B cell (primary cell): ENCODE measurements at regions not wholly inside any gene's neighbourhood (a gene's known extent, or its start where the extent isn't known, plus 50 kb on each side); places are given as distances from the start of the nearest gene placed in this dataset.

Experiments
- ATAC-seq: fragments of 200-7000 bp; cut with Tn5 transposase; one replicate; pipeline ENCODE4 v1.10.0; 2021; ENCODE audit warnings: low read depth, mild to moderate bottlenecking, moderate number of reproducible peaks, moderate library complexity
- CTCF ChIA-PET: fragments of 350-600 bp; sonication (Branson Sonifier 250); formaldehyde crosslinking; loops from one replicate; lab custom pipeline; 2021; ENCODE audit warnings: antibody characterized with exemption, inconsistent platforms; lab: Charles Lee
- POLR2A ChIA-PET: fragments of 350-600 bp; sonication (Branson Sonifier 250); formaldehyde crosslinking; loops from one replicate; lab custom pipeline; 2021; ENCODE audit warnings: antibody characterized with exemption; lab: Charles Lee
- DNase-seq: peaks from one replicate; pipeline ENCODE4 v3.0.0; 2013
- H2AFZ ChIP-seq: 2 replicates; pipeline ENCODE4 v1.6.1; 2012; ENCODE audit warnings: mild to moderate bottlenecking, low read depth, low read length; ENCODE audit not compliant: insufficient read depth, poor library complexity, severe bottlenecking
- H3K27ac ChIP-seq, 2 donors: 1 replicate in 1 of 2; 2 replicates in 1 of 2; pipeline ENCODE4 v1.5.1; 2012 to 2013; ENCODE audit warnings: low read length in 2 of 2, mild to moderate bottlenecking in 2 of 2, moderate library complexity in 1 of 2
- H3K27me3 ChIP-seq, 4 experiments: fragments of 200-600 bp in 1 of 4; sonication (generic) in 1 of 4; replicated peaks in 1 of 4; 1 replicate in 2 of 4; 2 replicates in 2 of 4; pipeline versions ENCODE4 v1.6.1 to v1.7.0; 2013 to 2016; ENCODE audit warnings: low read length in 3 of 4, mild to moderate bottlenecking in 2 of 4, mixed read lengths in 1 of 4, moderate library complexity in 1 of 4; ENCODE audit not compliant: insufficient read depth in 4 of 4, control insufficient read depth in 3 of 4; ENCODE audit errors: control extremely low read depth in 1 of 4
- H3K36me3 ChIP-seq, 2 experiments: replicated peaks in 1 of 2; 1 replicate in 1 of 2; 2 replicates in 1 of 2; pipeline versions ENCODE4 v1.6.1 to v1.7.1; 2013; ENCODE audit warnings: low read length in 1 of 2; ENCODE audit not compliant: insufficient read depth in 2 of 2, control insufficient read depth in 1 of 2; ENCODE audit errors: control extremely low read depth in 1 of 2, extremely low read depth in 1 of 2
- H3K4me1 ChIP-seq, 2 donors: fragments of 200-600 bp in 1 of 2; sonication (generic) in 1 of 2; 1 replicate in 1 of 2; 2 replicates in 1 of 2; pipeline versions ENCODE4 v1.5.1 to v1.6.1; 2013 to 2017; ENCODE audit warnings: low read length in 2 of 2; ENCODE audit not compliant: control insufficient read depth in 2 of 2, insufficient read depth in 2 of 2
- H3K4me2 ChIP-seq: replicated peaks from 2 replicates; pipeline ENCODE3; 2012; ENCODE audit warnings: mild to moderate bottlenecking, low read depth, low read length; ENCODE audit not compliant: poor library complexity, severe bottlenecking
- H3K4me3 ChIP-seq, 5 experiments: fragments of 200-600 bp in 1 of 5; sonication (generic) in 1 of 5; 1 replicate in 3 of 5; 2 replicates in 2 of 5; pipeline versions ENCODE4 v1.5.1 to v1.7.0; 2011 to 2016; ENCODE audit warnings: low read length in 4 of 5, mild to moderate bottlenecking in 4 of 5, low read depth in 2 of 5, control low read depth in 1 of 5, moderate library complexity in 1 of 5; ENCODE audit not compliant: insufficient read depth in 1 of 5; ENCODE audit errors: control extremely low read depth in 1 of 5, extremely low read depth in 1 of 5
- H3K79me2 ChIP-seq: fragments of 200-600 bp; sonication (generic); one replicate; pipeline ENCODE4 v1.6.0; 2016; ENCODE audit warnings: low read length; ENCODE audit not compliant: control insufficient read depth, insufficient read depth
- H3K9ac ChIP-seq: fragments of 200-600 bp; sonication (generic); 2 replicates; pipeline ENCODE4 v1.6.1; 2017; ENCODE audit warnings: mild to moderate bottlenecking, low read length, moderate library complexity
- H3K9me3 ChIP-seq, 3 donors: one replicate each; pipeline versions ENCODE4 v1.6.1 to v1.7.1; 2013; ENCODE audit warnings: low read length in 2 of 3; ENCODE audit not compliant: control insufficient read depth in 2 of 3, insufficient read depth in 1 of 3; ENCODE audit errors: control extremely low read depth in 1 of 3
- H4K20me1 ChIP-seq: 2 replicates; pipeline ENCODE4 v1.6.0; 2012; ENCODE audit warnings: mild to moderate bottlenecking, low read length; ENCODE audit not compliant: insufficient read depth, control insufficient read depth, poor library complexity, severe bottlenecking
- H3K27ac Mint-ChIP-seq: one replicate; pipeline ENCODE4 v1.8.0; 2021; ENCODE audit warnings: mixed read lengths
- H3K27me3 Mint-ChIP-seq: one replicate; pipeline ENCODE4 v1.8.0; 2021; ENCODE audit warnings: mixed read lengths
- H3K4me1 Mint-ChIP-seq: one replicate; pipeline ENCODE4 v1.8.0; 2021; ENCODE audit warnings: mixed read lengths
- H3K4me3 Mint-ChIP-seq: one replicate; pipeline ENCODE4 v1.8.0; 2021; ENCODE audit warnings: mixed read lengths
- H3K9me3 Mint-ChIP-seq: one replicate; pipeline ENCODE4 v1.8.0; 2022; ENCODE audit warnings: mixed read lengths; ENCODE audit not compliant: insufficient read depth
- EZH2 ChIP-seq: IDR thresholded peaks from 2 replicates; pipeline ENCODE4 v1.6.1; 2012; ENCODE audit warnings: borderline replicate concordance, low read depth, mild to moderate bottlenecking, moderate library complexity, low read length; ENCODE audit not compliant: insufficient read depth, poor library complexity, severe bottlenecking
- WGBS: methylation state at CpG from one replicate; pipeline ENCODE4 v1.1.5; 2013; ENCODE audit warnings: missing lambda C conversion rate; ENCODE audit not compliant: insufficient coverage; 5-methylcytosine and 5-hydroxymethylcytosine counted together
- intact Hi-C: fragments of 100-400 bp; cut with micrococcal nuclease; formaldehyde crosslinking; loops from one replicate; pipeline ENCODE4 v1.10.0; 2022
- TF ChIP-seq, protein P1 (sequence below): fragments of 200-600 bp; IDR thresholded peaks from one replicate; pipeline ENCODE4 v1.8.0; 2022; ENCODE audit warnings: antibody characterized with exemption, mild to moderate bottlenecking

GRCh38 chr2:226320076-226320948, 479.3 kb downstream of the IRS1 start:
- intact Hi-C loops, result loop anchor here (10.0 kb wide), 1 partner anchor 474 kb away; the partner anchor contains the start of gene IRS1
- ATAC-seq (no peak), DNase-seq (no peak)
- H3K4me3 Mint-ChIP-seq, result no peak overlapping the region
- no peak overlapping the region for H3K27ac ChIP-seq
- CTCF ChIA-PET, result no interaction called here
- H3K4me2 ChIP-seq, result no peak overlapping the region
- peaks cover 15% of the 10 kb centered on the region for H3K27me3 Mint-ChIP-seq
- H2AFZ ChIP-seq, result no peak overlapping the region
- no peaks in the 10 kb centered on the region for H3K4me1 Mint-ChIP-seq
- no peaks in the 10 kb centered on the region for H4K20me1 ChIP-seq
- no peaks in the 10 kb centered on the region for H3K4me1 ChIP-seq
- no peak overlapping the region for H3K9ac ChIP-seq
- no peaks in the 10 kb centered on the region for H3K9me3 ChIP-seq
- no peak overlapping the region for H3K27ac Mint-ChIP-seq
- H3K79me2 ChIP-seq, result no peaks in the 10 kb centered on the region
- H3K36me3 ChIP-seq, result no peaks in the 10 kb centered on the region
- no peaks in the 10 kb centered on the region for H3K27me3 ChIP-seq
- no peaks in the 10 kb centered on the region for H3K9me3 Mint-ChIP-seq
- no peak for TF ChIP-seq EZH2
- TF ChIP-seq, protein P1, sequence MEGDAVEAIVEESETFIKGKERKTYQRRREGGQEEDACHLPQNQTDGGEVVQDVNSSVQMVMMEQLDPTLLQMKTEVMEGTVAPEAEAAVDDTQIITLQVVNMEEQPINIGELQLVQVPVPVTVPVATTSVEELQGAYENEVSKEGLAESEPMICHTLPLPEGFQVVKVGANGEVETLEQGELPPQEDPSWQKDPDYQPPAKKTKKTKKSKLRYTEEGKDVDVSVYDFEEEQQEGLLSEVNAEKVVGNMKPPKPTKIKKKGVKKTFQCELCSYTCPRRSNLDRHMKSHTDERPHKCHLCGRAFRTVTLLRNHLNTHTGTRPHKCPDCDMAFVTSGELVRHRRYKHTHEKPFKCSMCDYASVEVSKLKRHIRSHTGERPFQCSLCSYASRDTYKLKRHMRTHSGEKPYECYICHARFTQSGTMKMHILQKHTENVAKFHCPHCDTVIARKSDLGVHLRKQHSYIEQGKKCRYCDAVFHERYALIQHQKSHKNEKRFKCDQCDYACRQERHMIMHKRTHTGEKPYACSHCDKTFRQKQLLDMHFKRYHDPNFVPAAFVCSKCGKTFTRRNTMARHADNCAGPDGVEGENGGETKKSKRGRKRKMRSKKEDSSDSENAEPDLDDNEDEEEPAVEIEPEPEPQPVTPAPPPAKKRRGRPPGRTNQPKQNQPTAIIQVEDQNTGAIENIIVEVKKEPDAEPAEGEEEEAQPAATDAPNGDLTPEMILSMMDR, result no peak
- POLR2A ChIA-PET, result no interaction called here
- H3K4me3 ChIP-seq, result no peak overlapping the region
- WGBS, result 90% methylated on average over 5 of the region's 6 CpGs

DNA sequence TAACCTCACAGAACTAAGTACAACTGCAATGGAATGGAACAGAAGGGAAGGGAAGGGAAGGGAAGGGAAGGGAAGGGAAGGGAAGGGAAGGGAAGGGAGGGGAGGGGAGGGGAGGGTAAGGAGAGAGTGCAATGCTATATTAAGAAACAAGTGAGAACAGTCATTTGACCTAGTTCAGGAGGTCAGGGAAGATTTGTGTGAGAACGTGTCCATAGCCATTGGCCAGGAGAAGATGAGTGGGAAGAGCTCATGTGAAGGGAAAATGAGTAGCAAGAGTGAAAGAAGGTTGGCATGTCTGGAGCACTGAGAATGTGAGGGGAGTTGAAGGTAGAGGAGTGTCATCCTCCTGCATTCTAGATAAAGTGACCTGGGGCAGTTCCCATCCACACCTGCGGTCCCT, 481.6 kb downstream of the IRS1 start:
- Histone ChIP-seq H3K9ac (no peak overlapping the region), H3K4me2 (no peak overlapping the region), H3K27me3 (no peaks in the 10 kb centered on the region), H3K79me2 (no peaks in the 10 kb centered on the region), H3K36me3 (no peaks in the 10 kb centered on the region), H3K9me3 (no peaks in the 10 kb centered on the region), H3K27ac (no peak overlapping the region), H4K20me1 (no peaks in the 10 kb centered on the region), H3K4me1 (no peaks in the 10 kb centered on the region), H3K4me3 (no peak overlapping the region), H2AFZ (no peak overlapping the region)
- no peaks in the 10 kb centered on the region for H3K4me1 Mint-ChIP-seq
- DNase-seq, result no peak
- CTCF ChIA-PET, result no interaction called here
- no peaks in the 10 kb centered on the region for H3K9me3 Mint-ChIP-seq
- intact Hi-C loops, result no loop called here
- ATAC-seq, result no peak
- H3K27me3 Mint-ChIP-seq, result peaks cover 11% of the 10 kb centered on the region
- no peak overlapping the region for H3K27ac Mint-ChIP-seq
- no peak for TF ChIP-seq EZH2
- TF ChIP-seq, protein P1, result no peak
- no peak overlapping the region for H3K4me3 Mint-ChIP-seq
- POLR2A ChIA-PET, result no interaction called here
- WGBS, result 100% methylated on average over 1 of the region's 2 CpGs
